COLO829 (cell line): ENCODE measurements at regions not wholly inside any gene's neighbourhood (a gene's known extent, or its start where the extent isn't known, plus 50 kb on each side); places are given as distances from the start of the nearest gene placed in this dataset.
"Not testable (repeated sequence)": the region's sequence is repeated elsewhere in the genome, so short reads cannot be mapped to it uniquely, and the experiment has no call there.

Experiments used
- DNase-seq: peaks from one replicate; pipeline ENCODE4 v3.0.0; 2012; ENCODE audit warnings: low spot score

DNA sequence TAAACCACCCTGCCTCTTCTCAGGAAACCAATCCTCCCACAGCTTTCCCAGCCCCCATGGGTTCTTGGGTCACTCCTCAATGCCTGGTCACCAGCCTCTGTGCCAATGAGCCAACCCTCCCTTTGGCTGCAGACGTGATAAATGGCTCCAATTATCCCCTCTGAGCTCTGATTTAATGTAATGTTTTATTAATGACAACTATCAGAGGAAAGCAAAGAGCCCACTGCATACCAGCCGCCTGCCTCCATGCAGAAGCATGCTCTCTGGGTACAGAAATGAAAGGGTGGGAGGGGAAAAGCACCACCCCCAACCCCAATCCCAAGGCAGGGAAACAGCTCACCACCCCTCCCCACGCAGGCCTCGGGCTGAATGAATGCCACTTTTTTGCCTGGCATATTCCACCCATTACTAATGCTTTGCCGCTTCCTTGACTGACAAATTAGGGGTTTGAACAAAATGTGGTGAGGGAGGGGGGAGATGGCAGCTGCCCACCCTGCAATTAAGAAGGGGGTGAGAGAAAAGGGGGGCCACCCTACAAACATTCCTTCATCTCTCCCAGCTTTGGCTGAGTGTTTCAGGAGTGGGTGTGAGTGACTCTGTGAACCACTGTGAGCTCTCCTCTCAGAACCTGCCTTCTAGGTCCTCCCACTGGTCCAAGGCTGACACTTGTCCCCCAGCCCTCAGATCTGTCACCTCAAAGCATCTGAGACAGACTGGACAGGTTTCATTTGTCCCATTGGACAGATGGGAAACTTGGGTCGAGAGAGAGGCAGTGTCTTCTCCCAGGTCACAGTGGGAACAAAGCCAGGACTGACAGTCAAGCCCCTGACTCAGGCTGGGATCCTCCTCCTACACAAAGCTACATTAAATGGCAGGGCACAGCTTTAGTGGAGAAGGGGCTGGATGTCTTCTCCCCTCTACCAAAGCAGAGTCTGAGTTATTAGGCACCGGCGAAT, 161.5 kb downstream of the TMEM132E start:
- DNase-seq = no peak

DNA sequence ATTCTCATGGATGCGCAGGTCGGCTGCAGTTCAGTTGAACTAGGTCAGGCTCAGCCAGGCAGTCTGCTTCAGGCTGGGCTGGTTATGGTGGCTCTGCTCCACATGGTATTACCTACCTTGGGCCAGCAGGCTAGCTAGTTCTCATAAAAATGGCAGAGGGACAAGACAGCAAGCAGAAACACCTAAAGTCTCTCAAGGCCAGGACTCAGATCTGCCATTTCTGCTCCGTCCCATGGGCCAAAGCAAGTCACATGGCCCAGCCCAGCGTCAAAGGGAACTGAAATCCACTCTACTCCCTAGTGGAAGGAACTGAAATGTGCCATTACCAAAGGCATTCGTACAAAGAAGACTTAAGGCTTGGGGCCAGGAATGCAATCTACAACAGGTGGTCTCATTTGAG, 160.0 kb downstream of the TMEM132E start:
- no peak for DNase-seq

GRCh38 chr17:34737673-34738072, 158.3 kb downstream of the TMEM132E start:
- not testable (repeated sequence) for DNase-seq

DNA sequence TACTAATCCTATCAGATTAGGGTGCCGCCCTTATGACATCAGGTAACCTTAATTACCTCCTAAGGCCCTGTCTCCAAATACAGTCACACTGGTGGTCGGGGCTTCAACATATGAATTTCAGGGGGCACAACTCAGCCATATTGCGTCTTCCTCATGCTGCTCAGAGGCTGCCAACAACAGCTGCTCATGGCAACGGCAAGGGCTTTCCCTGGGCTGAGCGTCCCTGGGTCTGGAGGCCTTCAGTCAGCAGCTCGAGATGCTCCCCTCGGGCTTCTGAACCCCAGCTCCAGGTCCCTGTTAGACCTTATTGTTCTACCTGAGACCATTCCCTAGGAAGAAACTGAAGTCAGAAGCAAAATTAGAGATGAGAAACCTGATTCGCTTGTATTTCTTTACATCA, 157.2 kb downstream of the TMEM132E start:
- no peak for DNase-seq

- no peak for DNase-seq
These were observed 154.0 kb downstream of the TMEM132E start for GRCh38 chr17:34733333-34733732.

DNA sequence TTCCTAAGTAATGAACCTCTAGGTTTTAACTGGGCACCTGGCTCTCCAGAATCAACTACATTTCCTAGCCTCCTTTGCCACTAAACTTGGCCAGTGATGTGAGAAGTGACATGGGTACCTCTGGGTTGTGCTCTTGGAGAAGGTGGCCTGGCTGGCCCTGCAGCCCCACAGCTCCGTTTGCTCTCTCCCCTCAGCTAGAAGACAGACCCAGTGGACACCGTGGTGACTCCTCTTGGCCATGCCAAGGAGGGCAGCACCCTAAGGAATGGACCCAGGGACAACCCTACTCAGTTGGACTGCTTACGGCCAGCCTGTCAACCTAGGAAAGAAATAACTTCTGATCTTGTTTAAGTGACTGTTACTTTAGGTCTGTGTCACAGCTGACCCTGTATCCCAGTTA, 151.4 kb downstream of the TMEM132E start:
- DNase-seq = no peak

GRCh38 chr17:34728771-34729310, 149.5 kb downstream of the TMEM132E start:
- DNase-seq = no peak

DNA sequence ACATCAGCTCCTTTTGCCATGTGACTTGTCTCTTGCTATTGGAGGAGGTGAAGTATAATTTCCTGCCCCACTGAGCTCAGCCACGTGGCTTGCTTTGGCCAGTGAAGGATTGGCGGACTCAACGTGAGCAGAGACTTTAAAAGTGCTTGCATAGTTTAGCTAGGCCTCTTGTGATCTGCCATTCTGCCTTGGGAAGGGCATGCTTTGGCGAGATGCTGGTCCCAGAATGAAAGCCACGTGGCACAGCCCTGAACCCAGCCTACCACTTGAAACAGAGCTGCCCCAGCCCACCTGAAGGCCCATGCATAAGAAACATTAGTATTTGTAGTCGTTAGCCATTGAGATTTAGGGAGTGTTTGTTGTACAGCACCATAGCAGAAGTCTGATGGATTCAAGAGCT, 148.2 kb downstream of the TMEM132E start:
- no peak for DNase-seq

- no peak for DNase-seq
These were observed 147.4 kb downstream of the TMEM132E start for GRCh38 chr17:34726536-34727384.

DNA sequence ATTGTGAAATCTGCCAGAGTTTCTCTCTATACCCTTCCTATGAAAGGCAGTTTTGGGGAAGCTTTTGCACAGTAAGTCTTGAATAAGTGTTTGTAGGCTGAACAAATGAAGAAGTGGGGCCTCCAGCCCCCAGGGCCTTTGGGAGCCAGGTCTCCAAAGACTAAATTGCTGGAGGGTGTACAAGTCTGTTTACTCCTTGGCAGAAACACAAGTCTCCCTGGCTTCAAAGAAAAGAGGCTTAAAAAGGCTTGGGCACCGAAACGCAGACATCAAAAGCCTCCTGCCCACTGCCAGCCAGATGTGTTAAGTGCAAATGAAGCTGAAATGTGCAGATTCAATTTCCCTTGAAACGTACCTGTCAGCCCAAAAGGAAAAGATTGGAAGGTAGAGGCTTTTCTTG, 146.3 kb downstream of the TMEM132E start:
- DNase-seq = no peak

DNA sequence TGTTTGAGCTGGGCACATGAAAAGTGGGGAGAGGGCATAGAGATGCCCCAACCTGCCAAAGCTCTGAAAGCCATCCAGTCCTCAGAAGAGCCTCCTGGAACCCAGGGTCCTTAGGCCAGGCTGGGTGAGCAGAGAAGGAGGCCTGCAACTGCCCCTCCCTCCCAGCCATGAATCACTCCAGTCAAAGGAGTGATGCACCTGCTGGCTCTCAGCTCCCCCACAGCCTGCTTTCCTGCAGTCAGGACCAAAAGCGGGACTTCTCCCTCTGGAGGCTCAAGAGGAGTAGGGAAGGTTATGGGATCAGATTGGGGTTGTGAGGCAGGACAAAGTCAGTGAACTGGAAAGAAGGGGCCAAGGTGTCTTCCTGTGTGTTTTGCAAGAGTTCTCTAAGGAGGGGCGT, 145.6 kb downstream of the TMEM132E start:
- no peak for DNase-seq

- DNase-seq = no peak
These were observed 144.5 kb downstream of the TMEM132E start for GRCh38 chr17:34723875-34724274.

DNA sequence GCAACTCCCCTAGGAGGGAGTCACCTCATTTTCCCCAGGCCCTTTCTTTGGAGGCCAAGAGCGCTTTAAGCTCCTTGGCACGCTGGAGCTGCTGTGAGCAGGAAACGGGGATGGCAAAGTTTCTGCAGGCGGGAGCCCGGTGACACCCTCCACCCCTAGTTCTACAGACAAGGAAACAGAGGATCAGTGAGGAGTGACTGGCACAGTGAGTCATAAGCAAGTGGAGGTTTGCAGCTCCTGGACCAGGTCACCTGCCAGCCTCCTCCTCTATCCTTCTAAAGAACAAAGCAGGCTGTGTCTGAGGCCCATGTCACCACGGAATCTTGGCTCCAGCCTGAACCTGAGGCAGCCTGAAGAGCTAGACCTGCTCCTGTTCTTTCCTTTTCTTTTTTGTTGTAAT, 141.9 kb downstream of the TMEM132E start:
- no peak for DNase-seq

GRCh38 chr17:34720760-34721159, 141.4 kb downstream of the TMEM132E start:
- DNase-seq = no peak

DNA sequence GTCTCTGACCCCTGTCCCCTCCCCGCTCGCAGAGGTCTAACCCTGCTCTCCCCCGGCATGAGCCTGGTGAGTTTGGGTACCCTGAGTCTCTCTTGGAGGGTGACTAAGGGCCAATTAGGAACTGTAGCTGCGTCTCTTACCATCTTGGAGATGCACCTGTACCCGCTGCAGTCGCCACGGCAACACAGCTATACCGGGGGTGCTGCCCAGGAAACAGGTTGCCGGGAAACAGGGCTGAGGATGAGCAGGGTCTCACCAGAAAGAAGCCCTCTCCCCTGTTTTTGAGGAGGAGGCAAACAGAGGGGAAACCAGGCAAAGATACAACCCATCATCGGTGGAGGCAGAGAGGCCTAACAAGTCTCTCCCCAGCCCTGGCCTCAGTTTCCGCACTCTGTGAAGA, 140.2 kb downstream of the TMEM132E start:
- DNase-seq = no peak

DNA sequence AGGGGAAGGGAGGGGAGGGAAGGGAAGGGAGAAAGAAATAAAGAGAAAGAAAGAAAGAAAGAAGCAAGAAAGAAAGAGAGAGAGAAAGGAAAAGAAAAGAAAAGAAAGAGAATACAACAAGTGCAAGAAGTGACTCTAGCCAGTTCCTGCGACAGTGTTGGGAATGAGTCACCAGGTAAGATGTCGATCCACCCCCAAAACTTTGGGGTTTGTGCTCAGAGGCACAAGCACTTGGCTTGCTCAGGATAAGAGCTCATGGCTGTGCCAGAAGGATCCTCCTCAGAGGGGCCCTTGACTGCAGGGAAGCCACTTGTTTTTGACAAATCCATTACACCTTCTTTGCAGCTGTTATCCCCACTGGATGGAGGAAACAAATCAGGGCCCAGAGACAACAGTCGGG, 137.7 kb downstream of the TMEM132E start:
- no peak for DNase-seq

- no peak for DNase-seq
These were observed 136.9 kb downstream of the TMEM132E start for GRCh38 chr17:34716291-34716690.

- DNase-seq = no peak
These were observed 136.1 kb downstream of the TMEM132E start for GRCh38 chr17:34715504-34715903.

GRCh38 chr17:34714475-34715410, 135.4 kb downstream of the TMEM132E start:
- no peak for DNase-seq

DNA sequence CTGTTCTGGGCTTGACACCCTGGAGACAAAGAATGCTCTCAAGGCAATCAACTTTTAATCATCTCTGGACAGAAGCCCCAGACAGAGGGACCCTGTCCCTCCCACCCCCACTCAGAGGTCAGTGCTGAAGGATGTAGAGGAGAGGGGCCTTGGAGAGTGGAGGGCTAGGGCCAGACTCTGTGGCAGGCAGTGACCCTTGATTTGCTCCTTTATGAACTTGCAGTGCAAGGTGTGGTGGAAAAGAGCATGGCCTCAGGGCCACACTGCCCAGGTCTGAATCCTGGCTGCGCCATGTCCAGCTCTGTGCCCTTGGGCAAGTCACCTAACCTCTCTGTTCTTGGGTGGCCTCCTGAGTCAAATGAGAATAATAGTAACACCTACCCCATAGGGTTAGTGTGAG, 134.3 kb downstream of the TMEM132E start:
- DNase-seq = no peak

DNA sequence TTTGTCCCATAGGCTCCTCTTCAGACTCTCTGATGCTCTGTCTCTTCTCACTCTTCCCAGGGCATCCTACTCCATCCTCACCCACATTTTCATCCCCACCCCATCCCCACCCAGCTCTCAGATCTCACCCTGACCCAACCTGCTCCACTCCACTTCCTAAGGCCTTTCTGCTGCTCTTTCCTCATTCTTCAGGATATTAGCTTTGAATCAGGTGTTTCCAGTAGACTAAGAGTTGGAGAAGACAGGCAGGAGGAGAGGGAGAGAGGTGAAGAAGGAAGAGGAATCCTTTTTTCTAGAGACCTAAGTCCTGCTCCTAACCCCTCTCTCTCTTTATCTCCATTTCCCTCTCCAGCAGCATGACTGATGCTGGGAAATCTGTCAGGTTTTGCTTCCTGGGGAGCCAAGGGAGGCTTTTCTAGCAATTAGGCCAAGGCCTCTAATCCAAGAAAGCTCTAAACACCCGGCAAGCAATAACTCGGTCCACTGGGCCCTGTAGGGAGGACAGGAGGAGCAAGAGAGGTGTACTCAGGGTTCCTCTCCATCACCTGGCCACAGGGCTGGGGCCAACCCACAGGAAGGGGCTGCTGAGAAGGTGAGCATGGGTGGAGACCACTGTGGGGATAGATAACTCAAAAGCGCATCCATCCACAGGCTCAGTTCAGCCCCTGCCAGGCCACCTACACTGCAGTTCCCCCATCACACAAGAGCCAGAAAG, 133.3 kb downstream of the TMEM132E start:
- no peak for DNase-seq
